ENCODE measurements at regions not wholly inside any gene's neighbourhood (a gene's known extent, or its start where the extent isn't known, plus 50 kb on each side); places are given as distances from the start of the nearest gene placed in this dataset.
"Not testable (repeated sequence)": the region's sequence is repeated elsewhere in the genome, so short reads cannot be mapped to it uniquely, and the experiment has no call there.

DNA sequence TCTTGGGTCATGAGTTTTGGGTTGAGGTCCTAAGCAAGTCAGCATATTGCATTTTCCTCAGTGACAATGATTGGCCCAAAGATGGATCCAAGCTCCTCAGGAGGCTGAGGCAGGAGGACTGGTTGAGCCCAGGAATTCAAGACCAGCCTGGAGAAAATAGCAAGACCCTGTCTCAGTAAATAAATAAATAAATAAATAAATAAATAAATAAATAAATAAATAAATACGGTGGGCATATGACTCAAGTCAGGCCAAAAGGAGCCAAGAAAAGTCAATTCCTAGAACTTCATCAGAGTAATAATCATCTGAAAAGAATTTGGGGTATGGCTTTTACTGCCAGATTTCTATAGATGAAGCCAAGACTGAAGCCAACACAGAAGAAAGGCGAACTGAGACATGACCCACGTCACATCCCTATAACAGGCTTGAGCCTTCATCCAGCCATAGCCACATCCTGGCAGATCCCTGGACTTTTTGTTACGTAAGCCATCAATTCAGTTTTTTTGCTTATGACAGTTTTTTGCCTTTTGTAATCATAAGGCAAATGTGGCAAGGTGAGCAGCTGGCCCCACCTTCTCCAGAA, 88.5 kb upstream of the NFASC start:
- no peak for FAIRE-seq

GRCh38 chr1:204785023-204785422, 85.6 kb upstream of the NFASC start:
- not testable (repeated sequence) for FAIRE-seq

DNA sequence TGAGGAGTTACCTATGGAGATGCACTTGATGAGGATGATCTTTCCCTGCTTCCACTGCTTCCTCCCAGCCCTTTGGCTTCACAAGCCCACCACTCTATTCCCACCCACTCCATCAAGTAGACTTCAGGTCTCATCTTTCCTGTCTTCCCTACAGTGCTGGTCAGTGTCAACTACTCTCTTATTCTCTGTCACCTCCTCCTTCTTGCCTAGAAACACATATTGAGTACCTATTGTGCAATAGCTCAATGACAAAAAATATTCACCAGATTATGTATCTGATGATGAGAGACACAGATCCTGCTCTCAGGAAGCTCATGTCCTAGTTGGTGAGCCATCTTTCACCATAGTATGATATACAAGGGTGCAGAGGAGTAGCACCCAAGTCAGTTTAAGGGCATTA, 82.2 kb upstream of the NFASC start:
- FAIRE-seq = no peak

GRCh38 chr1:204791453-204792353, 79.0 kb upstream of the NFASC start:
- FAIRE-seq = no peak

GRCh38 chr1:204792354-204792692, 78.3 kb upstream of the NFASC start:
- no peak for FAIRE-seq

GRCh38 chr1:204793259-204793914, 77.3 kb upstream of the NFASC start:
- no peak for FAIRE-seq

DNA sequence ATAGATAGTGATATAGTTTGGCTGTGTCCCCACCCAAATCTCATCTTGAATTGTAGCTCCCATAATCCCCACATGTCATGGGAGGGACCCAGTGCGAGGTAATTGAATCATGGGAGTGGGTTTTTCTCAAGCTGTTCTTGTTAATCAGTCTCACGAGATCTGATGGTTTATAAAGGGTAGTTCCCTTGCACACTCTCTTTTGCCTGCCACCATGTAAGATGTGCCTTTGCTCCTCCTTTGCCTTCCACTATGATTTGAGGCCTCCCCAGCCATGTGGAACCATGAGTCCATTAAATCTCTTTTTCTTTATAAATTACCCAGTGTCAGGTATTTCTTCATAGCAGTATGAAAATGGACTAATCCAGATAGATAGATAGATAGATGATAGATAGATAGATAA, 73.8 kb upstream of the NFASC start:
- not testable (repeated sequence) for FAIRE-seq

DNA sequence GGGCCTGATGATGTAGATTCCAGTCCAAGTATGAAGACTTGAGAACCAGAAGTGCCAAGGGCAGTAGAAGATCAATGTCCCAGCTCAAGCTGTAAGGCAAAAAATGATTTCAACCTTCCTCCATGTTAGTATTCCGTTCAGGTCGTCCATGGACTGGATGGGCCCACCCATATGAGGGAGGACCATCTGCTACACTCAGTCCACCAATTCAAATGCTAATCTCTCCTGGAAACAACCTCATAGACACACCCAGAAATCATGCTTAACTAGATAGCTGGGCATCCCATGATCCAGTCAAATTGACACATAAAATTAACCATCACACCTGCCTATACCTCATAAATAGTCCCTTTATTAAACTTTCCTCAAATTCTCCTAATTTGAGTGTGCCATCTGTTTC, 73.3 kb upstream of the NFASC start:
- FAIRE-seq = no peak

- no peak for FAIRE-seq
Measured at GRCh38 chr1:204799630-204800029, 71.0 kb upstream of the NFASC start.

DNA sequence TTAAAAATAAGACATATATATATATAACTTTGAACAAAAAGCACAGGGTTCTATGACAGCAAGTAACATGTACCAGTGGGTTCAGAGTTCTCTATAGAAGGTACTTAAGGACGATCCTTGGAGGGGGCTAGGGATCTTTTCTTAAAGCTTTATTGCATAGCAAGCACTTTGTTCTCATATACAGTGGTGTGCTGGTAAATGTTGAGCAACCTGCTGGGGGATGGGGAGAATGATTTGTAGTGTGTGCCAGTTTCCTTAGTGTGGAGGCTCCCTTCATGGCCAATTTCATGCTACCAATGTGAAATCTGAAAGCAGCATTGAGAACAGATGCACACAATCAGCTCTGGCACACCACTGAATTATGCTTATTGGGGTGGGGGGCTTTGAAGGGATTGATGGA, 69.5 kb upstream of the NFASC start:
- FAIRE-seq = no peak

DNA sequence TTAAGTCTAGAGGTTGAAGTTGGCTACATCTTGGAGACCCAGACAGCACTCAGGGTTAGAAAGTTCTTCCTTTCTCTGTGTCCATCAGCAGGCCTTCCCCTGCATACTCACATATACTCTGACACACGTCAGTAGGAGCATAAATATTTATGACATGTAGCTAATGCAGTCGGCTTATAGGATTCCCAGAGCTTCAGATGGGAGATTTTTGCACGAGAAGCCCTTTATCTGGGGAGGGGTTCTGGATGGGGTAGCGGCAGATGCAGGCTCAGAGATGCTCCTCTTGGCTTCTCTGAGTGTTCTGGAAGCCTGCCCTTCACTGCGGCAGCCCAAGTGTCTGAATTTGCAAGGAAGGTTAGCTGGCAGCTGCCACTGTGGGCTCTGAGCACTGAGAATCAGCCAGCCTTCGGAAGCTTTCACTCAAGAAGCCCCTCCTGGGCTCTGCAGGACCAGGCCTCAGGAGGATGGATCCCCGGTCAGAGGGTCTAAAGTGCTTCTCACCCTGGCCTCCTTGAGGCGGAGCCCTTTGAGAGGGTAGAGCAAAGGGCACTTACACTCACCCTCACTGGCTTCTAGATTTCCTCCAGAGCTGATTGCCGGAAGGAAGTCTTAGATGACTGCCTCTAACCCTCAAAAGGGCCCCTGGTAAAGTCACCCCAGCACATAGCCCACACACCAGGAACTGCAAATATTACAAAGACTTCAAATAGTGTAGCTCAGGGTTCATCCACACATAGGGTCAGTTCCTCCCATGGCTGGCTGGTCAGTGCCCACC, 68.1 kb upstream of the NFASC start:
- FAIRE-seq = no peak

DNA sequence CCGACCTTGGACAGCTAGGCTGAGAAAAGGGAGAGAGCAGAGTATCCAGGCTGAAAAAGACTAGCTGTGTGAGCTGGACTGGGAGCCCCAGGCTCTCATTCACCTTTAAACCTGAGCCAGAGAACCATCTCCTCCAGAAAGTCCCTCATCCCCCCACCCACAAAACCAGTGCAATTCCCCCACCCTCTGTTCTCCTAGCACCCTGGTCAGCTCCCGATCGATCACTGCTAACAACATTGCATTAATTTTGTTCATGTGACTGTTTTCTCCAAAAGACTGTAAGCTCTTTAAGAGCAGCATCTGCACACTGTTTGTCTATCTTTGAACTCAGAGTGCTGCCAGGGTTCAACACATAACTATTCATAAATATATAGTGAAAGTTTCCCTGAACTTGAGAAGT, 67.1 kb upstream of the NFASC start:
- FAIRE-seq = no peak

DNA sequence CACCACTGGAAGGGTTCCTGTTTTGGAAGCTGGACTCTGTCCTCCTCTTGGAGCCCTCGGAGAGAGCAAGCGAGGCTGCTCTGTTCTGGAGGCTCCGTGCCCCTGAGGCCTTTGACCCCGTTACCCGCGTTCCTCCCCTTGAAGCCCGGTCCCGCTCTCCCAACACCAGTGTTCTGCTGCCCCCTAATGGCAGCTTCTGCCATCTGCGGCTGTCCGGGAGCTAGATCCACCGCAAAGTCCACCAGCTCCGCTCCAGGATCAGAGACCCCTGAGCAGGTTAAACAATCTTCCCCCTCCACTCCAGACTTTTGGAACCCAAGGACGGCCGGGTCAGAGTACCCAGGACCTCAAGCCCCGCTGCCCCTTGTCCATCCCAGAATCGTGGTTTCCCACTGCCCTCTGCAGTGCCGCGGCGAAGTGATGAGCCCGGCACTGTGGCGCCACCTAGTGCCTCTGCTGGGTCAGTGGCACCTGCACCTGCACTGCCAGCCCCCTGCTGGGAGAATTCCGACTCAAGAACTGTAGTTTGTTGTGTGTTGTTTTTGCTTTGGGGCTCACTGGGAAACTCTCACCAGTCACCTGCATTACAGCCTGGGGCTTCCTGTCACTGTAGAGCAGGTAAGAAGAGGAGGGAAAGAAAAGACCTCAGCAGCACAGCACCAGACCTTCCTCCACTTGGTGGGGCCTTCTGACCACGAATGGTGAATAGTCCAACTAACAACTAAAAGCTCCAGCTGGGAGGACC, 63.5 kb upstream of the NFASC start:
- FAIRE-seq = no peak

DNA sequence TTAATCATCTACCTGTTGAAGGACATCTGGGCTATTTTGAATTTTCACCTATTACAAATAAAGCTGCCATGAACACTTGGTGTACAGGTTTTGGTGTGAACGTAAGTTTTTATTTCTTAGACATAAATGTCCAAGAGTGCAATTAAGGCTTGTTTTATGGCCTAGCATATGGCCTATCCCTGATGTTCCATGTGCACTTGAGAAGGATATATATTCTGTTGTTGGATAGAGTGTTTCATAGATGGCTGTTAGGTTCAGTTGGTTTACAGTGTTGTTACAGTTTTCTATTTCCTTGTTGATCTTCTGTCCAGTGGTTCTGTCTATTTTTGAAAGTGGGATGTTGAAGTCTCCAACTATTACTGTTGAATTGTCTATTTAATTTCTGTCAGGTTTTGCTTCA, 61.2 kb upstream of the NFASC start:
- FAIRE-seq = no peak

DNA sequence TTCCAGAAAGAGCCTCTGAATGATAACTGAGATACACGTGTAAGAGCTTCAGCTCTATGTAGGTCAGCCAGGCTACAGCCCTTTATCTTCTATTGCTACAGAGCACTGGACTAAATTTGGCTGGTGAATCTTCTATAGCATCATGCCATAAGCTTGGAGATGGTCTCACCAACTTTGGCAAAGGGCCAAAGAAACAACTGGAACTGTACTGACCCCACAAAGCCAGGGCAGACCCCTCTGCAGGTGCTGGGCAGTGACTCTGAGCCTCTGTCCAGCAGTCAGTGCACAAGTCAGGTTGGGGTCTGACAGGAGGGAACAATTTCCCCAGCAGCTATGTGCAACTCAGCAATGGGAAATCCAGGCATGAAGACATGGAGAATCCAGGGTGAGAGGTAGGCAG, 57.8 kb upstream of the NFASC start:
- FAIRE-seq = no peak

GRCh38 chr1:204813522-204813921, 57.1 kb upstream of the NFASC start:
- FAIRE-seq = no peak

DNA sequence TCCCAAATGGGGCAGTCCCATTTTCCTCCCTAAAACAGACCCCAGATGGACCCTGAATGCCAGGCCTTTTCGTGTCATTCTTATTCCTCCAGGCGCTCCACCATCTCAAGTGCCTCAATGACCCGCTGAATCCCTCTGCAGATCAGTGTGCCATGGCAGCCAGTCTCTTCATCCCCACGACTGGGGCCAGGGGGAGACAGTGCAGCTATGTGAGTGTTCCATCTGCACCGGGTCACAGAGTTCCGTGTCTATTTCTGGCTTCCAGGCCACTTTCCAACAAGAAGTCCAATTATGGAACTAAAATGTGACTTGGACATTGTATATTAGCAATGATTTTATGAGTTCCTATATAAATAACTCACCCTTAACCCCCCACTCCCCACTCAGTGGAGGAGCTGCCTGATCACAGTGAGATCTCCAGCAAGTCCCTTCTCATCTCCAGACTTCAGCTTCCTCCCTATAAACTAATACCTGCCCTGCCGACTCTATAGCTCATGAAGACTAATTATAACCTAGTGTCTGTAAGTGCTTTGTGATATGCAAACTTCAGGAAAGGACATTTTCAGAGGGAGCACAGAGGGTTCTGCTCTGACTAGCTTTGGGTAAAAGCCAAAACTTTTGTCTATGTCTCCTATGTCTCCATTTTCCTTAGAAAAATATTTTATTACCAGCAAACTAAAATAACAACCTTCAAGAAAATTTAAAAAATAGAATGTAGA, 56.3 kb upstream of the NFASC start:
- FAIRE-seq = no peak

- no peak for FAIRE-seq
Measured at GRCh38 chr1:204817341-204817740, 53.3 kb upstream of the NFASC start.

GRCh38 chr1:204818998-204819397, 51.7 kb upstream of the NFASC start:
- no peak for FAIRE-seq

DNA sequence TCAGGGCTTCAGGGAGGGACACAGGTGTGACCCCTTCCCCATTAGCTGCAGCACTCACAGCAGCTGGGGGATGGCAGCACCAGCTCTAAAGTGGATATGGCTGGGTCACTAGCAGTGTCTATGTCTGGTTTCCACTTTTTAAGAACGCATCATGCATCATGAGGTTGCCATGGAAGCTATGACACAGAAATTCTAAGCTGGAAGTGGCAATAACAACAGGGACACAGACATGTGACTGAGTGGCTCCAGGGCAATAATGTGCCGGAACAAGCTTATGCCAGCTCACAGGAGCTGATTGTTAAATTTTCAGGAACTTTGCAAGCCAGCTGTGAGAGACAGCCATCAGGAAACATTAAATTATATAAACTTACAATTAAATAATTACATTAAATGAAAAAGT, 51.2 kb upstream of the NFASC start:
- no peak for FAIRE-seq
